Eye (tissue), 1 donor: ENCODE measurements at regions not wholly inside any gene's neighbourhood (a gene's known extent, or its start where the extent isn't known, plus 50 kb on each side); places are given as distances from the start of the nearest gene placed in this dataset.
"Not testable (repeated sequence)": the region's sequence is repeated elsewhere in the genome, so short reads cannot be mapped to it uniquely, and the experiment has no call there.

Experiments used
- DNase-seq: peaks from one replicate; pipeline ENCODE4 v3.0.0-alpha.2; 2015

DNA sequence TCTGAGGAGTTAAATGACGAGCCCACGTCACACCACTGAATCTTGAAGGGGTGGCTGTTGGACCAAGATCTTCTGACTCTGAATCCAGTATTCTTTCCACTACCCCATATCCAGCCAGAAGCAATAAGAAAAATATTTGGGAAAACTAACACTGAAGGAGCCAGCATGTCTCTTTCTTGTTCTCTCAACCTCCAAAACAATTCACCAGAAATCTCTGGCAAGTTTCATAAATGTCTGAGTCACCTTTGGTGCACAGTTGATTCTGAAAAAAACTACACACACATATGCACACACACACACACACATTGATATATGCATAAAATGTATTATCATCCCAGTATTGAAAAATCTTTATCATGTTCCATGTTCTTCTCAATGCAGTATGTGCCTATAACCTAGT, 104.3 kb upstream of the BLID start:
- no peak for DNase-seq

DNA sequence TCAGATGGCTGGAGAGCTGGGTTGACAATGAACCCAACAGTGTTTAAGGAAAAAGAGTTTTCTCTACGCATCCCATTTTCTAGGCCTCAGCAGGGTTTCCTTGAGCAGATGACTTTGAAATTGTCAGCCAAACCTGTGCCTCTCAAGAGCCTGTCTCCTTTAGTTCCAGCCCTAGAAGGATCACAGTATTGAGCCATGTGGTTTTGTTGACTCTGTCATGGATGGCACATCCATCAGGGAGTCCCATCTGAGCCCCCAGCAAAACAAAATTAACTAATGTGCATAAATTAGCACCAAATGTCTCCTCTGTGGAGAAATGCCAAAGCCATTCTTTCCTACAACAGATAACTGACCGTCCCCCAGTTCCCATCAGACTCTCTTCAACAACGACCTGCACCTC, 103.8 kb upstream of the BLID start:
- no peak for DNase-seq

- peak; percentile 83 for DNase-seq
Observed at GRCh38 chr11:122215244-122215992, 99.4 kb upstream of the BLID start.

DNA sequence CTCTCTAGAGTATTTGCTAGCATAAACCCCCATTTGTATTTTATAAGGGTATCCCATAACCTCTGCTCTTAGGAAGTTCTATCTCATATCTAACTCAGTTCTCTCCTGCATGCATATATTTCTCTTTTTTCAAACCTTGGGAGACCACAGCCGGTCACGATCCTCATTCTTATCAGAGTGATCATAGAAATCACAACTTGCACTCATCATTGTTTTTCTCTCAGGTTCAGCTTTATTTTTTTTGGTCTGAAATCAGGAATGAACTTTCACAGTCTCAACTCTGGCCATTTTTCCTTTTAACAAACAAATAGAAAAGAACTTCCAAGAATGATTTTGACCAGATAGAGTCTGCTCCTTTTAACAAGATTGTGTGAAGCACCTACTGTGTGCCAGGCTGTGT, 98.6 kb upstream of the BLID start:
- DNase-seq: no peak

DNA sequence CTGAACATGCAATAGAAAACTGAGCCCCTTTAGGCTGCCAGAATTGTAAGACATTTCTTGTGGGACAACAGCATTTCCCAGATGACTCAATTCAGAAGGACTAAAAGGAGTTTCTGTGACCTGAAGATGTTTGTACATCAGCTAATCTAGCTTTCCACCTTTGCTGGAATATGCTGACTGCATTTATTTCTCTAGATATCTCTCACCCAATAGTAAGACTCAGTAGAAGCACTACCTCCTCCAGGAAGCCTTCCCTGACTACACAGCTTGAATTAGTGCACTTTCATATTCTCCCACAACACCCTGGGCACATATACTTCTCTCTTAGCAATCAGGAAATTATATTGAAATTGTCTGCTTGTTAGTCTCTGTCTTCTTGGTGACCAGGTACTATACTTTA, 98.1 kb upstream of the BLID start:
- DNase-seq: no peak

GRCh38 chr11:122213171-122213570, 97.2 kb upstream of the BLID start:
- DNase-seq: no peak

DNA sequence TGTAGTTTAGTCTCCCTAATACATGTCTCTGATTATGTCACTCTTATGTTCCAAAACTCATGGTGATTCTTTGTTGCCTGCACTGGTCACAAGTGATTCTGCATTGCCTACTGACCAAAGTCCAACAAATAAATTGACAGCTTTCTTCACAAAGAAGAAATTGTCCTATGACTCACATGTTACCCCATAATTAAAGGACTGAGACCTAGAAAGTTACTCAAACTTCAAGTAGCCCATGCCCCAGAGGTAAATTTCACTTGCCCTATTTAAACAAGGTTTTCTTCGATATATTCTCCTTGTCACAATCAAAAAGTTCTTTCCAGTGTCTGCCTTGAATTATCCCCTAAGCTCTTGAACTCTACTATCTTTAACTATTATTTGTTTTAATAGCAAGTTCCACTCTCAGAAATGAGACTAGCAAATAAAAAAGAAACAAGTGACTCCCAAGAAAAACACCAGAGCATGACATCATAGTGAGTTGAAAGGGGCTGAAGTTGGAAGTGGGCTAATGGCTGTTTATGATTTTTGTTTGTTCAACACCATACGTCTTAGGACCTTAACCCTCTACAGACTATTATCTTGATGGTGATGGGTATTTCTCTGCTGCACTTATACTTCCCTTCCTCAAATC, 94.5 kb upstream of the BLID start:
- no peak for DNase-seq

GRCh38 chr11:122209619-122210366, 93.8 kb upstream of the BLID start:
- peak; percentile 67 for DNase-seq

GRCh38 chr11:122207921-122208764, 92.1 kb upstream of the BLID start:
- no peak for DNase-seq

DNA sequence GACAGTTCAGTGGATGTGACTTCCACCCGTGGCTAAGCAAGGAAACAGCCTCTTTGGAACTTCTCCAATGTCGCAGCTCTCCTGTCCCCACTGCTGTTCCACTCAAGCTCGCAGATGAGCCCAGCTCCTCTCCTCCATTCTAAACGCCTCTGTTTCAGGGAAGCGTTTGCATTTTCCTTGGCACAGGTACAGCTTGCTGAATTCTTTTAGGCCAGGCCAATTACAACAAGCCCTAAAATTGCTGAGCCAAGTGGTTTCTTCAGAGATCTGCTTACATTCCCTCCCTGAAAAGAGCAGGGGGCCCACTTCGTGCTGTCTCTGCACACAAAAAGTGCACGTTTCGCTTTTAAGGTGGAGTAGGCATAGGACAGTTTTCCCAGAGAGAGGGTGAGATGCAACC, 91.5 kb upstream of the BLID start:
- DNase-seq: peak; percentile 87

- DNase-seq: no peak
Observed at GRCh38 chr11:122205036-122205435, 89.0 kb upstream of the BLID start.

GRCh38 chr11:122204206-122204605, 88.2 kb upstream of the BLID start:
- no peak for DNase-seq

- DNase-seq: peak; percentile 88
Observed at GRCh38 chr11:122202951-122203456, 87.0 kb upstream of the BLID start.

- peak; percentile 60 for DNase-seq
Observed at GRCh38 chr11:122202161-122202950, 86.3 kb upstream of the BLID start.

DNA sequence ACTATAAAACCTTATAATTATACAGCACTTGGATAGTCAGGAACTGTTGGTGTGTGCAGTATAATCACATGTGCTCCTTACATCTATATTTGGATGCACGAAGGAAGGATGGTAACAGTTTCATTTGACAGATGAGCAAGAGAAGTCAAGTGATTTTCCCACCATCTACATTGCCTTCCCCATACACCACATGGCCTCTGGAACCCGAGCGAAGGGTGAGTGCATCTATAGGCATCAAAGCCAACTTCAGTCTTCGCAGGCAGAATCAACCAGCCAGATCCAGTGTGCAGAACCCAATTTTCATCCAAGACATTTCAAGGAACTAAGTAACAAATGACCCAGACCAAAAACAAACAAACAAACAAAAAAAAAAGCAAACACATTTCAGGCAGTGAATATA, 85.1 kb upstream of the BLID start:
- DNase-seq: no peak

DNA sequence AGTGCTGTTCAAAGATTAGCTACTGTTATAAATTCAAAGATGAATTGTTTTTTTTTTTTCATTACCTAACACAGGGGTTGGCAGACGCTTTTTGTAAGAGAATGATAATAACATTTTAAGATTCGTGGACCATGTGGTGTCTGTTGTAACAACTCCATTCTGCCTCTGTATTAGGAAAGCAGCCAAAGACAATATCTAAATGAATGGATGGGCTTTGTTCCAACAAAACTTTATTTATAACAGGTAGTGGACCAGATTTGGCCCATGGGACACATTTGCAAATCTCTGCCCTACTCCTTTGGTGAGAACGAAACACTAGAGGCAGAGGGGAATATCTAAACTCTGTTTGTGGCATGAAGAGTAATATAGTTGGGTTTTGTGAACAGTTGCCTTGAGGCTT, 83.6 kb upstream of the BLID start:
- DNase-seq: no peak

DNA sequence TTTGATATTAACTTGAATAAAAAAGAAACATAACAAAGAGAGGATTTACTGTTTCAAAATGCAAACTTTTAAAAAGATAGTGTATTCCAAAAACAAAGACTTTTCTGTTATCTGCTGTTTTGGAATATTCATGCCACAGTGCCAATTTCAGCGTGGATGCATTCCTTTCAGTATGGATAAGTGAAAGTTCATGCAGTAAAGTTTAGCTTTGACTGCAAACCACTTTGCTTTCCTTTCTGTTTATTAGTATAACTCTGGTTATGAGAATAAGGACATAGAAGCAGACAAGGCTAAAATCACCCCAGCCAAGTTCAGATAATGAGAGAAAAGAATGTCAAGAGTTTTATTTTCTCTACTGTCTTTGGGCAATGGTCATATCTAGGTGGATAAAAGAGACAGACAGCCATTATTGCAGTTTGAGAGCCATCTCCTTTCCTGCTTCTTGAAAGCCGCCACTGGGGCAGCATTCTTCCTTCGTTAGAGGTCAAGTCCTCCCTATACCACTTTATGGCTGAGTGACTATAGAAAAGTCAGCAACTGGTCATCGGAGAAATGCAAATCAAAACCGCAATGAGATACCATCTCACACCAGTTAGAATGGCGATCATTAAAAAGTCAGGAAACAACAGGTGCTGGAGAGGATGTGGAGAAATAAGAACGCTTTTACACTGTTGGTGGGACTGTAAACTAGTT, 82.4 kb upstream of the BLID start:
- no peak for DNase-seq

GRCh38 chr11:122197066-122197987, 81.3 kb upstream of the BLID start:
- no peak for DNase-seq

- DNase-seq: no peak
Observed at GRCh38 chr11:122195790-122196189, 79.8 kb upstream of the BLID start.

- DNase-seq: not testable (repeated sequence)
Observed at GRCh38 chr11:122193881-122194480, 78.0 kb upstream of the BLID start.
